GM06990 (cell line): ENCODE measurements at regions not wholly inside any gene's neighbourhood (a gene's known extent, or its start where the extent isn't known, plus 50 kb on each side); places are given as distances from the start of the nearest gene placed in this dataset.

ENCODE experiments used
- DNase-seq: peaks from one replicate; pipeline ENCODE4 v3.0.0-alpha.2; 2011; ENCODE audit not compliant: insufficient read length; ENCODE audit errors: extremely low read depth
- H3K27me3 ChIP-seq: replicated peaks from 2 replicates; pipeline ENCODE4 v1.6.0; 2011; ENCODE audit warnings: low read length; ENCODE audit not compliant: control insufficient read depth, insufficient read depth
- H3K36me3 ChIP-seq: 2 replicates; pipeline ENCODE4 v1.5.1; 2011; ENCODE audit warnings: low read length; ENCODE audit not compliant: control insufficient read depth, insufficient read depth
- H3K4me3 ChIP-seq: replicated peaks from 2 replicates; pipeline ENCODE4 v1.5.1; 2011; ENCODE audit warnings: low read depth, mild to moderate bottlenecking, control low read depth, low read length
- CTCF ChIP-seq: IDR thresholded peaks from 2 replicates; pipeline ENCODE4 v1.5.1; 2011; ENCODE audit warnings: low read length, control low read depth, mild to moderate bottlenecking, inconsistent platforms; ENCODE audit not compliant: insufficient read depth, poor library complexity, severe bottlenecking

GRCh38 chr9:78930281-78930680 lies 633.4 kb downstream of the PSAT1 start:
- Histone ChIP-seq H3K4me3 (no peak overlapping the region), H3K27me3 (no peaks in the 10 kb centered on the region), H3K36me3 (no peaks in the 10 kb centered on the region)
- no peak for DNase-seq
- no peak for TF ChIP-seq CTCF

- Histone ChIP-seq H3K27me3 (no peaks in the 10 kb centered on the region), H3K4me3 (no peak overlapping the region), H3K36me3 (no peaks in the 10 kb centered on the region)
- no peak for TF ChIP-seq CTCF
- DNase-seq: no peak
These were observed 636.1 kb downstream of the PSAT1 start for GRCh38 chr9:78932849-78933627.

DNA sequence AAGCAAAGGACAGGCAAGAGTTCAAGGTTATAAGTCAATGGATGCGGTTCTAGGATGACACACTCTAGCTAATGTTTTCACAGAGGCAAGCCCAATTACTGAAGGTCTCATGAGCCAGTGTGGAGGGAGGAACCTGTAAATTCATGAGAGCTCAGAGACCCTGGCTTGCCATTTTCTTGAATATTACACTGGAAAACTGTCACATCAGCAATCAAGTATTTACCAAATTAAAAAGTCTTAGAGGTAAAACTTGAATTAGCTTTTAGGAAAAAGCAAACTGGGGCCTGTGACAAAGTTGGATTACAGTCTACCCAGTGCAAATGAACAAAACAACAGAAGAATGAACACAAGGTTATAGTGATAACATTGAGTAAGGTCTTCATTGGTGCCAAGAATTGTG lies 636.9 kb upstream of the TLE4 start:
- DNase-seq: no peak
- Histone ChIP-seq H3K27me3 (no peaks in the 10 kb centered on the region), H3K36me3 (no peaks in the 10 kb centered on the region), H3K4me3 (no peak overlapping the region)
- no peak for TF ChIP-seq CTCF

DNA sequence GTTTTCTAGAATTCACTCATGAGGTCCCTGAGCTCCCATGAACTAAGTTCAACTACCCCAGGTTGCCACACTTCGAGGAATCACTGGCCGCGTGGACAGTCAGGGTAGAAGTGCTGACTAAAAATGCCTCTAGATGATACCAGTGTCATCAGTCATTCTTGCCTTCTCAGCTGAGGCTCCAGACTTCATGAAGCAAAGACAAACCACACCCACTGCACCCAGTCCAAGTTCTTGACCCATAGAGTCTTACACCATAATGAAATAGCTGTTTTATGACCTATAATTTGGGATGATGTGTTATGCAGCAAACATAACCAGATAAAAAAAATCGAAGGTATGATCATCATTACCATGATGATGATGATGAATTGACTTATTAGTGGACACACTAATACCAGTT lies 632.9 kb upstream of the TLE4 start:
- TF ChIP-seq CTCF: no peak
- no peak for DNase-seq
- H3K4me3 ChIP-seq: no peak overlapping the region
- H3K27me3 ChIP-seq: no peaks in the 10 kb centered on the region
- no peaks in the 10 kb centered on the region for H3K36me3 ChIP-seq

DNA sequence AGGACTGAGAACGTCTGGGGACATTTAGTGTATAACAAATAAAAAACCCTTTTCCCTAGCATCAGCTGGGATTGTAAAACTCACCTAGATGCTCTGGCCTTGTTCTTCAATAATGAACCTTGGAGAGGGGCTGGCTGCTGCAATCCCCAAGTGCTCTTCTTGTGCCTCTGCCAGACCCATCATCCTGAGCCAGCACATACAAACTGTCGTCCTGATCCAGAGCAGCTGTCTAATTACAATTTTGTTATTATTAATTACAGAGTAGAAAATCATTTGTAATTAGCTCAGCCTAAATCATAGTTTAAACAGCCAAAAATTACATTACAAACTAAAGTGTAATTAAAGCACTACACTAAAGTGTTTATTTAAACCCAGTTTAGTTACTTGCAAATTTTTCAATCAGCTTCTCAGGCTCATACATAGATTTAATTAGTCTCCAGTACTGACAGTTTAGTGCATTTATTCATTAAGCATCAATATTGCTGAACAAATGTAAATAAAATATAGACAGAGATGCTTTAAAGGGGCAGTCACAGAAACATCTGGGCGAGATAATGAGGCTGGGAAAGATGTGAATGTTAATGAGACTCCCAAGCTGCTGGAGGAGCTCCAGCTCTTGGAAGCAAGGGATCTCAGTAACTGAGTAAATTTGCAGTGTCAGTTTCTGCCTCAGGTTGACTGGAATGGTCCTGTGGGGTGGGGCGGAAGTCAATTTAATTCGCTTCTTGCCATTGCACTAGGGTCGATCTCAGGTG lies 632.3 kb upstream of the TLE4 start:
- no peaks in the 10 kb centered on the region for H3K36me3 ChIP-seq
- no peaks in the 10 kb centered on the region for H3K27me3 ChIP-seq
- no peak for DNase-seq
- TF ChIP-seq CTCF: no peak
- H3K4me3 ChIP-seq: no peak overlapping the region
